ENCODE measurements at regions not wholly inside any gene's neighbourhood (a gene's known extent, or its start where the extent isn't known, plus 50 kb on each side); places are given as distances from the start of the nearest gene placed in this dataset.

DNA sequence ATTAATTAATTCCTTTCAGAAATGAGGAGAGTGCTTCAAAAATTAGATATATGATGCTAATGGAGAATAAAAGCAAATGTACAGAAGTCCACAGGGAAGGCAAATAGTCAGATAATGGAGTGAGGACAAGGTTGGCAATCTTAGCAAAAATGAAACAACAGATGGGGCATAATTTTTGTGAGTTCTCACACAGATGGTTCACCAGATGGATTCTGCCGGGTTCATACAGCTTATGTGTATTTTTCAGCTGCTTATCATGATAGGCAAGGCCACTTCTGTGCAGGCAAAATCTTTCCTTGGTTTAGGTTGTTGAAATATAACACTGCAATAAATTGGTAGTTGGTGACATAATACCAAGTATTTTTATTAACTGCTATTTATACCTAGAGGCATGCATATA, 1539.0 kb upstream of the IGFBP7 start:
- H3K27me3 Mint-ChIP-seq (ENCODE audit: insufficient read depth, unreplicated experiment): no peaks in the 10 kb centered on the region
- H3K4me1 Mint-ChIP-seq (ENCODE audit: low read depth, unreplicated experiment): no peaks in the 10 kb centered on the region
- peaks cover 10% of the 10 kb centered on the region for H3K9me3 Mint-ChIP-seq (ENCODE audit: unreplicated experiment)
- no peak overlapping the region for H3K4me3 ChIP-seq (ENCODE audit: low read depth, low read length)
- no peaks in the 10 kb centered on the region for H3K27me3 ChIP-seq (replicated peaks; ENCODE audit: control insufficient read depth, insufficient read depth, low read length)
- H3K27ac Mint-ChIP-seq (ENCODE audit: unreplicated experiment): no peak overlapping the region
- intact Hi-C loops (cut with micrococcal nuclease; ENCODE audit: unreplicated experiment): no loop called here
- 0 out of 2 replicates have a peak, but pooled peaks cover 2% of the 10 kb centered on the region for H3K9me3 ChIP-seq
- no peak overlapping the region for H3K4me3 Mint-ChIP-seq (ENCODE audit: unreplicated experiment)
- POLR2A ChIA-PET: no interaction called here
- H3K4me1 ChIP-seq: no peaks in the 10 kb centered on the region
- BruUV-seq (replicated peaks): no TSS peak
- TF ChIP-seq, protein P1, sequence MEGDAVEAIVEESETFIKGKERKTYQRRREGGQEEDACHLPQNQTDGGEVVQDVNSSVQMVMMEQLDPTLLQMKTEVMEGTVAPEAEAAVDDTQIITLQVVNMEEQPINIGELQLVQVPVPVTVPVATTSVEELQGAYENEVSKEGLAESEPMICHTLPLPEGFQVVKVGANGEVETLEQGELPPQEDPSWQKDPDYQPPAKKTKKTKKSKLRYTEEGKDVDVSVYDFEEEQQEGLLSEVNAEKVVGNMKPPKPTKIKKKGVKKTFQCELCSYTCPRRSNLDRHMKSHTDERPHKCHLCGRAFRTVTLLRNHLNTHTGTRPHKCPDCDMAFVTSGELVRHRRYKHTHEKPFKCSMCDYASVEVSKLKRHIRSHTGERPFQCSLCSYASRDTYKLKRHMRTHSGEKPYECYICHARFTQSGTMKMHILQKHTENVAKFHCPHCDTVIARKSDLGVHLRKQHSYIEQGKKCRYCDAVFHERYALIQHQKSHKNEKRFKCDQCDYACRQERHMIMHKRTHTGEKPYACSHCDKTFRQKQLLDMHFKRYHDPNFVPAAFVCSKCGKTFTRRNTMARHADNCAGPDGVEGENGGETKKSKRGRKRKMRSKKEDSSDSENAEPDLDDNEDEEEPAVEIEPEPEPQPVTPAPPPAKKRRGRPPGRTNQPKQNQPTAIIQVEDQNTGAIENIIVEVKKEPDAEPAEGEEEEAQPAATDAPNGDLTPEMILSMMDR (IDR thresholded peaks at IDR 0.05; ENCODE audit: insufficient read depth in 1 of 2, low read depth in 1 of 2, low read length in 1 of 2, severe bottlenecking in 1 of 2, unreplicated experiment in 1 of 2): no peak
- no peak for DNase-seq
- no peaks in the 10 kb centered on the region for H3K36me3 Mint-ChIP-seq (ENCODE audit: insufficient read depth, unreplicated experiment)
- CTCF ChIA-PET: no interaction called here
- H3K36me3 ChIP-seq (ENCODE audit: control insufficient read depth, insufficient read depth, low read length): no peaks in the 10 kb centered on the region

DNA sequence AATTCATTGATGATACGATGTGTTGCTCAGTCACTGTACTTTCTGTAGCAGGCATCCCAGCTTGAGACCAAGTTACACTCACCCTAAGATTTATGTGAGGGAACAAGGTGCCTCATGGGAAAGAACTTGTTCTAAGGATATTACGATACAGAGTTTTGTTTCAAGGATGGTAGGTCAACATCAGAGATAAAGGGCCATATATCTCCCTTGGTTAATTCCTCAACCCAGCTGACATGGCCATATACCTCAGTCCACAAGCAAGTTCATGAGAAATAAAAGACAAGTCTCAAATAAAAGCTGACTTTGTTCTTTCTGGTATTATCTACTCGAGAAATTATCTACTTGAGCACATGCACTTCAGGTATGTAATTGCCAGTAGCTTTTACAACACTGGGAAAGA, 1535.9 kb upstream of the IGFBP7 start:
- Histone ChIP-seq H3K4me3 (ENCODE audit: low read depth, low read length) (no peak overlapping the region), H3K9me3 (0 out of 2 replicates have a peak, but pooled peaks cover 2% of the 10 kb centered on the region), H3K36me3 (ENCODE audit: control insufficient read depth, insufficient read depth, low read length) (no peaks in the 10 kb centered on the region), H3K4me1 (no peaks in the 10 kb centered on the region), H3K27me3 (replicated peaks; ENCODE audit: control insufficient read depth, insufficient read depth, low read length) (no peaks in the 10 kb centered on the region)
- intact Hi-C loops (cut with micrococcal nuclease; ENCODE audit: unreplicated experiment): no loop called here
- peaks cover under 1% of the 10 kb centered on the region for H3K27me3 Mint-ChIP-seq (ENCODE audit: insufficient read depth, unreplicated experiment)
- no peaks in the 10 kb centered on the region for H3K4me1 Mint-ChIP-seq (ENCODE audit: low read depth, unreplicated experiment)
- CTCF ChIA-PET: no interaction called here
- POLR2A ChIA-PET: no interaction called here
- H3K27ac Mint-ChIP-seq (ENCODE audit: unreplicated experiment): no peak overlapping the region
- H3K4me3 Mint-ChIP-seq (ENCODE audit: unreplicated experiment): no peak overlapping the region
- H3K36me3 Mint-ChIP-seq (ENCODE audit: insufficient read depth, unreplicated experiment): no peaks in the 10 kb centered on the region
- H3K9me3 Mint-ChIP-seq (ENCODE audit: unreplicated experiment): peaks cover 2% of the 10 kb centered on the region
- no TSS peak for BruUV-seq (replicated peaks)
- DNase-seq: no peak
- TF ChIP-seq, protein P1 (IDR thresholded peaks at IDR 0.05; ENCODE audit: insufficient read depth in 1 of 2, low read depth in 1 of 2, low read length in 1 of 2, severe bottlenecking in 1 of 2, unreplicated experiment in 1 of 2): no peak

DNA sequence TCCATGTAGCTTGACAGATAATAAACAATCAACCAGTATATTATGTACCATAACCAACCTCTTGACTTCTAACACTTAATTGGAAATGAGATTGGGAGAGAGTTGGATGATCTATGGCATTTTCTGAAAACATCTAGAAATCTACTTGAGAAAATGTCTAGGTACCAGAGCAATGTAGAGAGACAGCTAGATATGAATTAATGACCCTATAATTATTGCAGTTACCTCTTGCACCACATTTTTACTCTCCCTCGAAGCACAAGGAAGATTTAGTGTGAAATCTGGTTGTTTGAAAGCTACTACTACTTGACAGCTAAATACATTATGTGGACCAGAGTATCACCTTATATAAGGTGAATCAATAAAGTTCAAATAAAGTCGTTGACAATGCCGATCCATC, 1534.4 kb upstream of the IGFBP7 start:
- Mint-ChIP-seq H3K4me3 (ENCODE audit: unreplicated experiment) (no peak overlapping the region), H3K36me3 (ENCODE audit: insufficient read depth, unreplicated experiment) (no peaks in the 10 kb centered on the region), H3K27ac (ENCODE audit: unreplicated experiment) (no peak overlapping the region), H3K27me3 (ENCODE audit: insufficient read depth, unreplicated experiment) (peaks cover 3% of the 10 kb centered on the region), H3K4me1 (ENCODE audit: low read depth, unreplicated experiment) (no peaks in the 10 kb centered on the region), H3K9me3 (ENCODE audit: unreplicated experiment) (no peaks in the 10 kb centered on the region)
- Histone ChIP-seq H3K27me3 (replicated peaks; ENCODE audit: control insufficient read depth, insufficient read depth, low read length) (no peaks in the 10 kb centered on the region), H3K9me3 (no peaks in the 10 kb centered on the region), H3K4me1 (no peaks in the 10 kb centered on the region), H3K4me3 (ENCODE audit: low read depth, low read length) (no peak overlapping the region), H3K36me3 (ENCODE audit: control insufficient read depth, insufficient read depth, low read length) (no peaks in the 10 kb centered on the region)
- DNase-seq: no peak
- POLR2A ChIA-PET: no interaction called here
- intact Hi-C loops (cut with micrococcal nuclease; ENCODE audit: unreplicated experiment): no loop called here
- CTCF ChIA-PET: no interaction called here
- BruUV-seq (replicated peaks): no TSS peak
- TF ChIP-seq, protein P1 (IDR thresholded peaks at IDR 0.05; ENCODE audit: insufficient read depth in 1 of 2, low read depth in 1 of 2, low read length in 1 of 2, severe bottlenecking in 1 of 2, unreplicated experiment in 1 of 2): no peak

All from Caco-2 (cell line).